GM18907 (cell line): ENCODE measurements at regions not wholly inside any gene's neighbourhood (a gene's known extent, or its start where the extent isn't known, plus 50 kb on each side); places are given as distances from the start of the nearest gene placed in this dataset.
"Not testable (repeated sequence)": the region's sequence is repeated elsewhere in the genome, so short reads cannot be mapped to it uniquely, and the experiment has no call there.

ENCODE experiments used
- ATAC-seq: cut with Tn5 transposase; IDR thresholded peaks from one replicate; pipeline ENCODE4 v1.9.1; 2021; ENCODE audit warnings: mild to moderate bottlenecking, moderate library complexity; ENCODE audit not compliant: unreplicated experiment

- ATAC-seq = no peak
Observed at GRCh38 chr7:42726066-42726785, 185.6 kb downstream of the C7orf25 start.

GRCh38 chr7:42722716-42723115, 189.2 kb downstream of the C7orf25 start:
- ATAC-seq = no peak

GRCh38 chr7:42722198-42722597, 189.7 kb downstream of the C7orf25 start:
- ATAC-seq = no peak

- ATAC-seq = no peak
Observed at GRCh38 chr7:42720991-42721796, 190.7 kb downstream of the C7orf25 start.

GRCh38 chr7:42720012-42720411, 191.9 kb downstream of the C7orf25 start:
- ATAC-seq = no peak

GRCh38 chr7:42718466-42718865, 193.4 kb downstream of the C7orf25 start:
- ATAC-seq = not testable (repeated sequence)

GRCh38 chr7:42714356-42714755, 197.5 kb downstream of the C7orf25 start:
- no peak for ATAC-seq

GRCh38 chr7:42709284-42709683, 202.6 kb downstream of the C7orf25 start:
- no peak for ATAC-seq

- ATAC-seq = no peak
Observed at GRCh38 chr7:42704710-42705109, 207.2 kb downstream of the C7orf25 start.

GRCh38 chr7:42702647-42703046, 209.2 kb downstream of the C7orf25 start:
- ATAC-seq = no peak

- ATAC-seq = no peak
Observed at GRCh38 chr7:42700406-42701327, 211.2 kb downstream of the C7orf25 start.

GRCh38 chr7:42699380-42700178, 212.3 kb downstream of the C7orf25 start:
- ATAC-seq = no peak

- no peak for ATAC-seq
Observed at GRCh38 chr7:42698600-42699374, 213.1 kb downstream of the C7orf25 start.

- ATAC-seq = no peak
Observed at GRCh38 chr7:42694894-42695507, 216.9 kb downstream of the C7orf25 start.

- no peak for ATAC-seq
Observed at GRCh38 chr7:42693722-42694121, 218.1 kb downstream of the C7orf25 start.

GRCh38 chr7:42692621-42693020, 219.2 kb downstream of the C7orf25 start:
- ATAC-seq = no peak

- ATAC-seq = no peak
Observed at GRCh38 chr7:42690794-42691639, 220.9 kb downstream of the C7orf25 start.

- ATAC-seq = no peak
Observed at GRCh38 chr7:42689626-42690025, 222.2 kb downstream of the C7orf25 start.
